Uterus (tissue), 3 donors: ENCODE measurements at regions not wholly inside any gene's neighbourhood (a gene's known extent, or its start where the extent isn't known, plus 50 kb on each side); places are given as distances from the start of the nearest gene placed in this dataset.

Experiments used
- DNase-seq, 2 donors: peaks; one replicate each; pipeline ENCODE4 v3.0.0-alpha.2; 2019 to 2020
- H3K27ac ChIP-seq, 2 donors: fragments of 200-600 bp; sonication (generic); 1 replicate in 1 of 2; 2 replicates in 1 of 2; pipeline ENCODE4 v1.5.1; 2016 to 2018
- H3K27me3 ChIP-seq, 2 donors: fragments of 200-600 bp; sonication (generic); one replicate each; pipeline ENCODE4 v1.5.1; 2018 to 2019; ENCODE audit warnings: control low read depth in 1 of 2
- H3K36me3 ChIP-seq, 2 donors: fragments of 200-600 bp; sonication (generic); one replicate each; pipeline ENCODE4 v1.5.1; 2019; ENCODE audit warnings: control low read depth in 1 of 2
- H3K4me1 ChIP-seq, 2 donors: fragments of 200-600 bp; sonication (generic); one replicate each; pipeline ENCODE4 v1.5.1; 2018 to 2019; ENCODE audit warnings: control low read depth in 1 of 2
- H3K4me3 ChIP-seq, 2 donors: fragments of 200-600 bp; sonication (generic); 1 replicate in 1 of 2; 2 replicates in 1 of 2; pipeline ENCODE4 v1.5.1; 2018 to 2019; ENCODE audit warnings: mild to moderate bottlenecking in 1 of 2
- H3K9me3 ChIP-seq, 2 donors: fragments of 200-600 bp; sonication (generic); one replicate each; pipeline ENCODE4 v1.5.1; 2019; ENCODE audit warnings: control low read depth in 1 of 2
- POLR2A ChIP-seq, 2 donors: fragments of 450-650 bp; IDR thresholded peaks; one replicate each; pipeline ENCODE4 v1.6.1; 2016; ENCODE audit warnings: antibody characterized with exemption in 2 of 2, mild to moderate bottlenecking in 1 of 2, moderate library complexity in 1 of 2
- intact Hi-C: fragments of 100-400 bp; cut with DNase I; formaldehyde crosslinking; loops from one replicate; pipeline ENCODE4 v1.15.1; 2023; ENCODE audit warnings: low total_unique reads
- TF ChIP-seq, protein P1 (sequence below), 4 experiments: fragments of 200-600 bp in 2 of 4; fragments of 450-650 bp in 2 of 4; sonication (generic) in 2 of 4; IDR thresholded peaks; one replicate each; pipeline ENCODE4 v1.5.1; 2016 to 2019; ENCODE audit warnings: antibody characterized with exemption in 4 of 4, mild to moderate bottlenecking in 2 of 4, moderate library complexity in 1 of 4
- donor health status: DM: yes; HTN: yes; CAD: no.

DNA sequence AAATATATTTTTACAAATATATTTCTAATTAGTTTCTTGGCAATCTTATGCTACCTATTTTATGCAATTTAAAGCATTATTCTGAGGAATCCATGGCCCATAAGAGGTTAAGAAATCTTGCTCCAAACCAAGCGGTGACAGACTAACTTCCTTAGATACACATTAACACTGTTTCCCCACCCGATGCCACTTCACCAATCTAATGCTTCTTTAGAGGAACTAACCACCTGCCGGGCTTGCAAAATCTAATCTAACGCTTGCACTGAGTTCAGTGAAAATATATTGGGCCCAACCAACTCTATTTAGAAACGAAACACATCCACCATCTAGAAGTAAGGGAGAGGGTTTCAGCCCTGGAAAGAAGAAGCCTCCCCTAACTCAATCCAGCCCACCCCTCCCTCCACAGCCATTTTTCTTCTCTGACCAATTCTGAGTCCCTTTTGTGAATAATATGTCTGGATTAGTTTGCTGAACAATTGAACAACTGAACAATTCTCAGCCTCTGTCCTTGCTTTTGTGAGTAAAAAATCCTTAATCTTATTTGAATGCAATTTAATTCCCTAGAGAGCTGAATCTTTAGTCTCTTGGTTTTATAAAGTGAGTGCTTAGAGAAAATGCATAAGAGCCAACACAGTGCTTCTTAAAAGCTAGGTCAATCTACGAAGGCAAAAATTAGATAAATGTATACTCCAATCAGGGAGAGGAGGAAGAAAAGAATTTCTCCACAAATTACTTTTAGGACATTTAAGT is 150.4 kb upstream of the ADAMTS9 start:
- H3K27me3 ChIP-seq = no peaks in the 10 kb centered on the region
- no peaks in the 10 kb centered on the region for H3K36me3 ChIP-seq
- no peaks in the 10 kb centered on the region for H3K9me3 ChIP-seq
- intact Hi-C loops = no loop called here
- no peak overlapping the region for H3K4me3 ChIP-seq
- no peak for DNase-seq
- H3K4me1 ChIP-seq = no peaks in the 10 kb centered on the region
- no peak overlapping the region for H3K27ac ChIP-seq
- TF ChIP-seq POLR2A (IDR thresholded peaks at IDR 0.05) = no peak
- TF ChIP-seq, protein P1, sequence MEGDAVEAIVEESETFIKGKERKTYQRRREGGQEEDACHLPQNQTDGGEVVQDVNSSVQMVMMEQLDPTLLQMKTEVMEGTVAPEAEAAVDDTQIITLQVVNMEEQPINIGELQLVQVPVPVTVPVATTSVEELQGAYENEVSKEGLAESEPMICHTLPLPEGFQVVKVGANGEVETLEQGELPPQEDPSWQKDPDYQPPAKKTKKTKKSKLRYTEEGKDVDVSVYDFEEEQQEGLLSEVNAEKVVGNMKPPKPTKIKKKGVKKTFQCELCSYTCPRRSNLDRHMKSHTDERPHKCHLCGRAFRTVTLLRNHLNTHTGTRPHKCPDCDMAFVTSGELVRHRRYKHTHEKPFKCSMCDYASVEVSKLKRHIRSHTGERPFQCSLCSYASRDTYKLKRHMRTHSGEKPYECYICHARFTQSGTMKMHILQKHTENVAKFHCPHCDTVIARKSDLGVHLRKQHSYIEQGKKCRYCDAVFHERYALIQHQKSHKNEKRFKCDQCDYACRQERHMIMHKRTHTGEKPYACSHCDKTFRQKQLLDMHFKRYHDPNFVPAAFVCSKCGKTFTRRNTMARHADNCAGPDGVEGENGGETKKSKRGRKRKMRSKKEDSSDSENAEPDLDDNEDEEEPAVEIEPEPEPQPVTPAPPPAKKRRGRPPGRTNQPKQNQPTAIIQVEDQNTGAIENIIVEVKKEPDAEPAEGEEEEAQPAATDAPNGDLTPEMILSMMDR (IDR thresholded peaks at IDR 0.05) = no peak

GRCh38 chr3:64837126-64837738 is 149.4 kb upstream of the ADAMTS9 start:
- Histone ChIP-seq H3K27me3 (no peaks in the 10 kb centered on the region), H3K36me3 (no peaks in the 10 kb centered on the region), H3K9me3 (no peaks in the 10 kb centered on the region), H3K4me3 (no peak overlapping the region), H3K27ac (no peak overlapping the region), H3K4me1 (no peaks in the 10 kb centered on the region)
- DNase-seq = no peak
- intact Hi-C loops = no loop called here
- TF ChIP-seq, protein P1 (IDR thresholded peaks at IDR 0.05) = no peak
- TF ChIP-seq POLR2A (IDR thresholded peaks at IDR 0.05) = no peak

DNA sequence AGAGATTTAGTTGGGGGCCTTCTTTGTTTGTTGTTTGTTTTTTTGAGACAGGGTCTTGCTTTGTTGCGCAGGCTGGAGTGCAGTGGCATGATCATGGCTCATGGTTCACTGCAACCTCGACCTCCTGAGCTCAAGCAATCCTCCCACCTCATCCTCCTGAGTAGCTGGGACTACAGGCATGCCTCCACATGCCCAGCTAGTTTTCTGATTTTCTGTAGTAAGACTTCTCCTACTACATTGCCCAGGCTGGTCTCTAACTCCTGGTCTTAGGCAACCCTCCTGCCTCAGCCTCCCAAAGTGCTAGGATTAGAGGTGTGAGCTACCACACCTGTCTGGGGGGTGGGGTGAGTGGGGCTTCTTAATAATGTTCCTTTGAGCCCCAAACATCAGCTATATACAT is 148.3 kb upstream of the ADAMTS9 start:
- no peak overlapping the region for H3K4me3 ChIP-seq
- intact Hi-C loops = no loop called here

DNA sequence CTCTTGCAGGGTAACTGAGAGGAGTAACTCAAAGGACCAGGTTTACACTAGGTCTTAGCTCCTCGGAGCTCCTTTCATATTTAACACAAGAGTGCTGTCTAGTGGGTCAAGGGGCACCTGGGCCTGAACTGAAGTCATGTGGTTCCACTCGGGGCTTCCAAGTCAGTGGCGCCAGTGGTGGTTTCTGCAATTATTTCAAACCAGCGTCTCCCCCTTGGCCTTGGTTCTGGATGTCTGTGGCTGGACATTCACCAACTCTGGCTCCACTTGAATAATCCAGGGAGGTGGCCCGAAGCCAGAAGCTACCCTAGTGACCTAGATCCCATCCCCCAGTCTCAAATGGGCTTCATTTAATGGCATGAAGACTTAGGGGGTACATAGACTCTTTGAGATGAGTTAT is 144.3 kb upstream of the ADAMTS9 start:
- H3K4me3 ChIP-seq = no peak overlapping the region
- H3K27ac ChIP-seq = no peak overlapping the region
- TF ChIP-seq POLR2A (IDR thresholded peaks at IDR 0.05) = no peak
- TF ChIP-seq, protein P1 (IDR thresholded peaks at IDR 0.05) = no peak
- H3K27me3 ChIP-seq = no peaks in the 10 kb centered on the region
- H3K4me1 ChIP-seq = no peaks in the 10 kb centered on the region
- H3K9me3 ChIP-seq = no peaks in the 10 kb centered on the region
- intact Hi-C loops = no loop called here
- no peak for DNase-seq
- H3K36me3 ChIP-seq = no peaks in the 10 kb centered on the region

More for the DNA sequence above, 148.3 kb upstream of the ADAMTS9 start:
- H3K27ac ChIP-seq = no peak overlapping the region
- no peak for DNase-seq
- H3K9me3 ChIP-seq = no peaks in the 10 kb centered on the region
- no peak for TF ChIP-seq POLR2A (IDR thresholded peaks at IDR 0.05)
- TF ChIP-seq, protein P1 (IDR thresholded peaks at IDR 0.05) = no peak
- H3K36me3 ChIP-seq = no peaks in the 10 kb centered on the region
- H3K27me3 ChIP-seq = no peaks in the 10 kb centered on the region
- no peaks in the 10 kb centered on the region for H3K4me1 ChIP-seq

- TF ChIP-seq POLR2A (IDR thresholded peaks at IDR 0.05) = no peak
- TF ChIP-seq, protein P1 (IDR thresholded peaks at IDR 0.05) = no peak
- Histone ChIP-seq H3K36me3 (no peaks in the 10 kb centered on the region), H3K27ac (no peak overlapping the region), H3K9me3 (no peaks in the 10 kb centered on the region), H3K27me3 (no peaks in the 10 kb centered on the region), H3K4me3 (no peak overlapping the region), H3K4me1 (no peaks in the 10 kb centered on the region)
- intact Hi-C loops = no loop called here
- DNase-seq = no peak
These were observed 142.9 kb upstream of the ADAMTS9 start for GRCh38 chr3:64830681-64831080.
